Activated B cell treated with CpG ODN at 0.5 μM for 24 hours (primary cell): ENCODE measurements at regions not wholly inside any gene's neighbourhood (a gene's known extent, or its start where the extent isn't known, plus 50 kb on each side); places are given as distances from the start of the nearest gene placed in this dataset.

Experiments used
- ATAC-seq: fragments of 200-7000 bp; cut with Tn5 transposase; one replicate; pipeline ENCODE4 v1.10.0; 2021; ENCODE audit warnings: low read depth, mild to moderate bottlenecking, moderate library complexity
- CTCF ChIA-PET: fragments of 350-600 bp; sonication (Branson Sonifier 250); formaldehyde crosslinking; loops from one replicate; lab custom pipeline; 2021; ENCODE audit warnings: antibody characterized with exemption; lab: Charles Lee
- POLR2A ChIA-PET: fragments of 350-600 bp; sonication (Branson Sonifier 250); formaldehyde crosslinking; loops from one replicate; lab custom pipeline; 2021; ENCODE audit warnings: antibody characterized with exemption; lab: Charles Lee
- DNase-seq: peaks from one replicate; pipeline ENCODE4 v3.0.0; 2022
- H3K27ac Mint-ChIP-seq: one replicate; pipeline ENCODE4 v1.8.0; 2020; ENCODE audit warnings: mixed read lengths
- H3K27me3 Mint-ChIP-seq: one replicate; pipeline ENCODE4 v1.8.0; 2021; ENCODE audit warnings: mixed read lengths
- H3K36me3 Mint-ChIP-seq: one replicate; pipeline ENCODE4 v1.8.0; 2021; ENCODE audit warnings: low read depth, mixed read lengths
- H3K4me1 Mint-ChIP-seq: one replicate; pipeline ENCODE4 v1.8.0; 2021; ENCODE audit warnings: mixed read lengths
- H3K4me3 Mint-ChIP-seq: one replicate; pipeline ENCODE4 v1.8.0; 2020; ENCODE audit warnings: mild to moderate bottlenecking, mixed read lengths
- H3K9me3 Mint-ChIP-seq: one replicate; pipeline ENCODE4 v1.8.0; 2020; ENCODE audit warnings: mixed read lengths
- intact Hi-C: fragments of 100-400 bp; cut with micrococcal nuclease; formaldehyde crosslinking; loops from one replicate; pipeline ENCODE4 v1.15.1; 2024
- TF ChIP-seq, protein P1 (sequence below): fragments of 200-600 bp; IDR thresholded peaks from one replicate; pipeline ENCODE4 v1.8.0; 2022; ENCODE audit warnings: antibody characterized with exemption, mild to moderate bottlenecking

DNA sequence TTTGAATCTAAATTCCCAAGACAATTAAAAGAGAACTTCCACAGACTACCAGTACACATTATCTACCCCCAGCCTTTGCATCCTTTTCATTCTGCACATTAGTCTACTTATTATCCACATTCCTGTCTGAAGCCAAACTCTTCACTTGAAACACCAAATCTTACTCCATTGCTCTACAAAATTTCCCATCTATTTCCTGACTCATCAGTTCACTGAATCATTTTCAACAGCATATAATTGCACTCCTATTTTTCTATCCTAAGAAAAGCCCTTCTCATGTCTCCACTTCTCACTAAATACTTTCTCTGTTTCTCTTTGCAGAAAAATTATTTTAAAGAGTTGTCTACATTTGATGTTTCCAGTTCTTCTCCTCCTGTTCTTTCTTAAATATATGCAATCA lies 239.4 kb upstream of the FERMT1 start:
- TF ChIP-seq, protein P1, sequence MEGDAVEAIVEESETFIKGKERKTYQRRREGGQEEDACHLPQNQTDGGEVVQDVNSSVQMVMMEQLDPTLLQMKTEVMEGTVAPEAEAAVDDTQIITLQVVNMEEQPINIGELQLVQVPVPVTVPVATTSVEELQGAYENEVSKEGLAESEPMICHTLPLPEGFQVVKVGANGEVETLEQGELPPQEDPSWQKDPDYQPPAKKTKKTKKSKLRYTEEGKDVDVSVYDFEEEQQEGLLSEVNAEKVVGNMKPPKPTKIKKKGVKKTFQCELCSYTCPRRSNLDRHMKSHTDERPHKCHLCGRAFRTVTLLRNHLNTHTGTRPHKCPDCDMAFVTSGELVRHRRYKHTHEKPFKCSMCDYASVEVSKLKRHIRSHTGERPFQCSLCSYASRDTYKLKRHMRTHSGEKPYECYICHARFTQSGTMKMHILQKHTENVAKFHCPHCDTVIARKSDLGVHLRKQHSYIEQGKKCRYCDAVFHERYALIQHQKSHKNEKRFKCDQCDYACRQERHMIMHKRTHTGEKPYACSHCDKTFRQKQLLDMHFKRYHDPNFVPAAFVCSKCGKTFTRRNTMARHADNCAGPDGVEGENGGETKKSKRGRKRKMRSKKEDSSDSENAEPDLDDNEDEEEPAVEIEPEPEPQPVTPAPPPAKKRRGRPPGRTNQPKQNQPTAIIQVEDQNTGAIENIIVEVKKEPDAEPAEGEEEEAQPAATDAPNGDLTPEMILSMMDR = no peak
- Mint-ChIP-seq H3K4me3 (no peak overlapping the region), H3K36me3 (no peaks in the 10 kb centered on the region), H3K9me3 (no peaks in the 10 kb centered on the region), H3K27me3 (no peaks in the 10 kb centered on the region), H3K27ac (no peak overlapping the region), H3K4me1 (no peaks in the 10 kb centered on the region)
- no peak for DNase-seq
- intact Hi-C loops = no loop called here
- ATAC-seq = no peak
- ChIA-PET POLR2A (no interaction called here), CTCF (no interaction called here)

- intact Hi-C loops = no loop called here
- Mint-ChIP-seq H3K27ac (no peak overlapping the region), H3K9me3 (no peaks in the 10 kb centered on the region), H3K4me1 (no peaks in the 10 kb centered on the region), H3K36me3 (no peaks in the 10 kb centered on the region), H3K4me3 (no peak overlapping the region), H3K27me3 (no peaks in the 10 kb centered on the region)
- ChIA-PET POLR2A (no interaction called here), CTCF (no interaction called here)
- TF ChIP-seq, protein P1 = no peak
- DNase-seq (no peak), ATAC-seq (no peak)
Measured at GRCh38 chr20:6360766-6361165, 237.9 kb upstream of the FERMT1 start.

DNA sequence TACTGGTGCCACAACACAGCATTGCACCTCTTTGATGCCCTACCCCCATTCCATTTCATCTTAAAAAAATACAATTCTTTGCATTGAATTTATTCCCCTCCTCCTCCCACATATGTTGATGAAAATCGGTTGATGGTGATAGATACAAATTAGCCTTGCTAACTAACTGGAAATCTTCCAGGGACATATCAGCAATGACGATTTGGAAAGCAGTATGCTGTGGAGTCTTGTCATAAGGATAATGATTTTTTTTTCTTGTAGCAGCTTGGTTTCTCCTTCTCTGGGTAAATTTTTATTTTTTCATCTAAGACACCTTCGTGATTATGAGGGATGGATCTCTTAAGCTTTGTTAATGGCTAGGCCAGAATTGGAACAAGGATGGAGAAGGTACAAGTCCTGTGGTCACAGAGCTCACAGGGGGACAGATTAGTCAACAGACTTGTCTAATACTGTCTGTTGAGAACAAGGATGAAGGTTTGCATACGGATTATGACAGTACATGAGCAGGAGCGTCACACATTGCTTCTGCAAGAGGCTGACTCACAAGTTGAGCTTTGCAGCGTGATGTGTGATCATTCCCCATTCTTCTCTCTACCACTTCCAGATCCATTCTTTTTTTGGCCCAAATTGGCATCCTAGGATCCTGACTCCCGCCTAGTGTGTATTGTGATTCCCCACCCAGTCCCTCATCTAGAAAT lies 233.1 kb upstream of the FERMT1 start:
- ChIA-PET POLR2A (no interaction called here), CTCF (no interaction called here)
- Mint-ChIP-seq H3K9me3 (no peaks in the 10 kb centered on the region), H3K4me3 (no peak overlapping the region), H3K27me3 (no peaks in the 10 kb centered on the region), H3K36me3 (no peaks in the 10 kb centered on the region), H3K4me1 (no peaks in the 10 kb centered on the region), H3K27ac (no peak overlapping the region)
- TF ChIP-seq, protein P1 = no peak
- ATAC-seq = no peak
- intact Hi-C loops = no loop called here
- DNase-seq = no peak

DNA sequence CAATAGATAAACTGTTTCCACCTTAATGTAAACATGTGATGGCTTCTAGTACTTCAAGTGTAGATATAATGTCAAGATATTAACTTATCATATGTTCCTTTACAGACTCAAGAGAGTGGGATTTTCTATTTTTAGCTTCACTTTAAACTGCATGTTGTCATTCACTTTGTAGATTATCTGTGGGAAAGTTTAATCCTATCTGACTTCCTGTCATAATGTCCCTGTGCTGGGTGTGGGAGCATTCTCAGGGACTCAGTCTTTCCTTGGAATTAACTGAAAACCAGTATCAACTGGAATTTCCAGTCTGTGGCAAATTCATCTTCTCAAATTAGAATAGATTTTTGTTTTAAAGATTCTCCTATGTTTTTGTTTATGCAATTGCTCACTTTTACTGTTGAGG lies 226.1 kb upstream of the FERMT1 start:
- H3K27me3 Mint-ChIP-seq = no peaks in the 10 kb centered on the region
- DNase-seq (no peak), ATAC-seq (no peak)
- no peaks in the 10 kb centered on the region for H3K4me1 Mint-ChIP-seq
- ChIA-PET POLR2A (no interaction called here), CTCF (no interaction called here)
- no peak overlapping the region for H3K27ac Mint-ChIP-seq
- no peak overlapping the region for H3K4me3 Mint-ChIP-seq
- intact Hi-C loops = no loop called here
- no peaks in the 10 kb centered on the region for H3K36me3 Mint-ChIP-seq
- peaks cover 2% of the 10 kb centered on the region for H3K9me3 Mint-ChIP-seq
- TF ChIP-seq, protein P1 = no peak

DNA sequence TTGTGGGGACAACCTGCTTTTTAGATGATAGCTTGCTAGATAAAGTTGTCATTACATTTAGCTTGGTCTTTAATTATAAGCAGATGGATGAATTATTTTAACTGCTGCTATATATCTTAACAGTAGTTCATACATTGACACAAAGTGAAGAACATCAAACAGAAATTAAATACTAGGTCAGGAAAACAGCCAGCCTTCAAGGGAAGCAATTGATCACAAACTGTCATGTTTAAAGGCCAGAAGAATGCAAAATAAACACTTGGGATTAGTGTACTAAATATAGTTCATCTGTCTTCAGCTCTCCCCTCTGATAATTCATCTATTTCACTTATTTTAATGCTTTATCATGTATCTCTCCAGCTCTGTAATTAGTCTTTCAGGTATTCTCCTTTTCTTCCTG lies 225.1 kb upstream of the FERMT1 start:
- intact Hi-C loops = no loop called here
- ChIA-PET CTCF (no interaction called here), POLR2A (no interaction called here)
- Mint-ChIP-seq H3K4me3 (no peak overlapping the region), H3K27me3 (no peaks in the 10 kb centered on the region), H3K4me1 (no peaks in the 10 kb centered on the region), H3K9me3 (peaks cover 2% of the 10 kb centered on the region), H3K27ac (no peak overlapping the region), H3K36me3 (no peaks in the 10 kb centered on the region)
- no peak for ATAC-seq
- TF ChIP-seq, protein P1 = no peak
- DNase-seq = no peak
